ENCODE measurements at regions not wholly inside any gene's neighbourhood (a gene's known extent, or its start where the extent isn't known, plus 50 kb on each side); places are given as distances from the start of the nearest gene placed in this dataset.

DNA sequence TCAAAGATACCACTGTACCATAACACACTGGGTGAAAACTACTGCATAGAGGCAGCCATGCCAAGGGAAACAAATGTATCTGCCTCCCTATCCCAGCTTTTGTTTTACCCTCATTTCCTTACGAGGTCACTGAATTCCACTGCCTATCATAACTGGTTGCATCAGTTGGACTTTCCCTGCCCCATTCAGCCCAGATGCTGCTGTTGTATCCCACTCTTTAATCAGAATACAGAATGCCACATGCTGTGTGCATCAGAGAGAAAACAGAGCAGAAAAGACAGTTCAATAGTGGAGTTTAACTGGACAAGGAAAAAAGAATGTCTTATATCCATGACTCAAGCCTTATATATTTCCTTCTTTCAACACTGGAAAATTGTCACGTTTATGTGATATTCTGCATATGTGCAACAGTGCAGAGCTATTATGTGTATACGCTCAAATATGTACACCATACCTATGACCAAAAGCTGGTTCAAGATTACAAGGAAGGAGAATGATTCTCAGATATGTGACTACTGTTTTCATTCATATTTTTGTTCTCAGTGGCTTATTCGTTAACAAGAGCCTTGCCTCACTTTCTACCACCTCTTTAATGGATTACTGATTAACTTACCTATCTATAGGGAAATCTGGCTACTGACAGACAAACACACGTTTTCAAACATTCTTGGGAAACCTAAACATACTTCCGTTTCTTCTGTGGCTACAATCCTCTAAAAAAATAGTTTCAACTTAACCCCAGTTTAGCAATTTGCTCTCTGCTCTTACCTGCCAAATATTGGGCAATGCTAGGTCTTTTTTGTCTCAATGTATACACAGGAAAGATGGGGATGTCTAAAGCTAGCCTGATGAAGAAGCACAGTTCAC, 378.9 kb downstream of the SMARCA1 start:
- 50% methylated on average over 6 of the region's 6 CpGs for WGBS
- H3K4me3 ChIP-seq (ENCODE audit: low read depth, low read length) = no peak overlapping the region
- no peak overlapping the region for H3K27ac ChIP-seq (ENCODE audit: low read depth)
- no peaks in the 10 kb centered on the region for H3K36me3 ChIP-seq (ENCODE audit: insufficient read depth)
- no peaks in the 10 kb centered on the region for H3K4me1 ChIP-seq (ENCODE audit: insufficient read depth)
- no peak for DNase-seq (ENCODE audit: extremely low spot score)

- DNase-seq (ENCODE audit: extremely low spot score) = peak; percentile 7
- Histone ChIP-seq H3K27ac (ENCODE audit: low read depth) (no peak overlapping the region), H3K36me3 (ENCODE audit: insufficient read depth) (no peaks in the 10 kb centered on the region), H3K4me3 (ENCODE audit: low read depth, low read length) (no peak overlapping the region), H3K4me1 (ENCODE audit: insufficient read depth) (no peaks in the 10 kb centered on the region)
These were observed 383.3 kb downstream of the SMARCA1 start for GRCh38 chrX:129139837-129140598.

GRCh38 chrX:129125122-129125914, 398.0 kb downstream of the SMARCA1 start:
- Histone ChIP-seq H3K36me3 (ENCODE audit: insufficient read depth) (no peaks in the 10 kb centered on the region), H3K4me1 (ENCODE audit: insufficient read depth) (no peaks in the 10 kb centered on the region), H3K27ac (ENCODE audit: low read depth) (no peak overlapping the region), H3K4me3 (ENCODE audit: low read depth, low read length) (no peak overlapping the region)
- WGBS = 76% methylated on average over 6 of the region's 6 CpGs
- DNase-seq (ENCODE audit: extremely low spot score) = no peak

DNA sequence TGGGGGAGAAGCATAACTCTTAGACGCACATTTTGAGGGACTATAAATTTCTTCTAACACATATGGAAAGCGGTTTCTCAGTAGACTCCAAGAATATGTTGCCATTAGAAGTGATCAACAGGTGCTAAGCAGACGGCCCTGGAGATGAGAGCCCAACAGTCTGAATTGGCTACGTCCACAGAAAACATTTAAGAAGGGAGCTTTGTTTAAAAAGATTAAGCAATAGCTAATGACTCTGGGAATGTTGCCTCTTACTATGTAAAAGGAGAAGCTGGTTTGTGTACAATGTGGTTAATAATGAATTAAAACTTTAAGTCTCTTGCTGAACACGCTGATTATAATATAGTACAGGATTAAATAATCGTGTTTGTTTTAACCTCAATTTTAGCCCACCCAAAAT, 399.5 kb downstream of the SMARCA1 start:
- WGBS = 66% methylated on average over 6 of the region's 6 CpGs
- Histone ChIP-seq H3K27ac (ENCODE audit: low read depth) (no peak overlapping the region), H3K36me3 (ENCODE audit: insufficient read depth) (no peaks in the 10 kb centered on the region), H3K4me3 (ENCODE audit: low read depth, low read length) (no peak overlapping the region), H3K4me1 (ENCODE audit: insufficient read depth) (no peaks in the 10 kb centered on the region)
- DNase-seq (ENCODE audit: extremely low spot score) = no peak

GRCh38 chrX:129116676-129117470, 406.4 kb downstream of the SMARCA1 start:
- no peaks in the 10 kb centered on the region for H3K36me3 ChIP-seq (ENCODE audit: insufficient read depth)
- no peak overlapping the region for H3K27ac ChIP-seq (ENCODE audit: low read depth)
- H3K4me3 ChIP-seq (ENCODE audit: low read depth, low read length) = no peak overlapping the region
- no peaks in the 10 kb centered on the region for H3K4me1 ChIP-seq (ENCODE audit: insufficient read depth)
- WGBS = 81% methylated on average over 8 of the region's 8 CpGs
- DNase-seq (ENCODE audit: extremely low spot score) = no peak

GRCh38 chrX:129115935-129116334, 407.4 kb downstream of the SMARCA1 start:
- WGBS = 100% methylated on average over 1 of the region's 1 CpG

DNA sequence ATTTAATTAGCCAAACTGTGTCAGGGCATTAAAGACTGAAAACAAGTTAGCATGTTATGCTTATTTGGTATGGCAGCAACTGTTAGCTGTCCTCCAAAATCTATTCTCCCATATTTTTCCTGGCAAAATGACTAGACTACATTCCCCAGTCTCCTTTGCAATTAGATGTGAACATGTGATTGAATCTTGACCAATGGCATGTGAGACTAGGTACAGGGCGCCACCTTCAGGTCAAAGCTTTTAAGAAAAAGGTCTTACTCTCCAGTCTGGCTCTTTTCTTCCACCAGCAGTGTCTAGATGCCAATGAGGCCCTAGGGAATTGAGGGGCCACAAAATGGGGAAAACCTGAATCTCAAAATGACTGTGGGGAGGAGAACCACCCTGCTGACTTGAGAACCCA, 408.2 kb downstream of the SMARCA1 start:
- no peaks in the 10 kb centered on the region for H3K36me3 ChIP-seq (ENCODE audit: insufficient read depth)
- no peaks in the 10 kb centered on the region for H3K4me1 ChIP-seq (ENCODE audit: insufficient read depth)
- 73% methylated on average over 1 of the region's 1 CpG for WGBS
- no peak overlapping the region for H3K27ac ChIP-seq (ENCODE audit: low read depth)
- no peak overlapping the region for H3K4me3 ChIP-seq (ENCODE audit: low read depth, low read length)
- no peak for DNase-seq (ENCODE audit: extremely low spot score)

More at GRCh38 chrX:129115935-129116334, 407.4 kb downstream of the SMARCA1 start:
- no peak overlapping the region for H3K4me3 ChIP-seq (ENCODE audit: low read depth, low read length)
- no peaks in the 10 kb centered on the region for H3K36me3 ChIP-seq (ENCODE audit: insufficient read depth)
- no peaks in the 10 kb centered on the region for H3K4me1 ChIP-seq (ENCODE audit: insufficient read depth)
- no peak for DNase-seq (ENCODE audit: extremely low spot score)
- no peak overlapping the region for H3K27ac ChIP-seq (ENCODE audit: low read depth)

DNA sequence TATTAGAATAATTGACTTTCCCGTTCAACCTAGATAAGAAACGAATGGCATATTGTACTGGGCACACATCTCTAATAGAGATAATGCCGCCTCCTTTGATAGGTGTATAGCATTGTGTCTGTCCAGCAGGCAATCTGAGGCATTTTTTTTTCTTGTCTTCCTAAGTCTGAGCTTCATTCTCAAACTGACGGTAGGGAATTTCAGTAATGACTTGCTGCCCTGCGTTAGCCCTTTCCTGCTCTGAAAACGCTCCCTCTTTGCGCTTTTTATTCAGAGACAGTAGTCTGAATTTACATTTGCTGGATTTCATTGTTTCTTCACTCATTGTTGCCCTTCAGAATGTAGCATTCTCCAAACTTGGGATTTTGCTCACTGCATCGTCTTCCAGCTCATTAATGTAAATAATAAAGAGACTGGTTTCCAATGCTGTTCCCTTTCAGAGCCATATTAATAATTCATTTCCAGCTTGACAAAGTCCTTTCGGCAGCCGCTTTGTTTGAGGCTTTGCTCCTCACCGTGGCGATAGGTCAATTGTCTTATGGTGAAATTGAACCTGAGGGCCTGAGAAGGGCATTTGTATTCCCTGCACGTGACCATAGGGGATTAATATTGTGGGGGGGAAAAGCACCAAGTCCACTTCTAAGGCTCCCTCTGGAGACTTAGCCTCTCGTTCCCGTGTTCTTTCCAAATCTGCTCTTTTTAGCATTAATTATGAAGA, 412.1 kb downstream of the SMARCA1 start:
- Histone ChIP-seq H3K36me3 (ENCODE audit: insufficient read depth) (no peaks in the 10 kb centered on the region), H3K4me1 (ENCODE audit: insufficient read depth) (no peaks in the 10 kb centered on the region)
- 84% methylated on average over 15 of the region's 15 CpGs for WGBS

DNA sequence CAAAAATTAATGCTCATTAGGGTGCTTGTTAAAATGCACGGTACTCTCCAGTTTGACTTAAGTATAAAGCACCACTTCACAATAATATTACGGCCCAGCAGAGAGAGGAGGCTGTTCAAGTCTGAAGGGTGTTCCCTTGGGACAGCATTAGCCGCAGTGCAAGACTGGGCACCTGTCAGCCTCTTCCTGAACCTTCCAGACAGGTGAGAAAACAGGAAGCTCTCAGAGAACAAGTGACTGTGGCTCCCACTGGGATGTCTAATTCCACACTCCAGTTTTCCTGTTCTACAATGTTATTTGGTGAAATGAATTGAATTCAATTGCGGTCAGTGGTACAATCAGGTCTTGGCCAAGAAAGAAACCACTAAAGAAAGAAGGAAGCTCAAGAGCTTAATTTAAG, 414.4 kb downstream of the SMARCA1 start:
- Histone ChIP-seq H3K27ac (ENCODE audit: low read depth) (no peak overlapping the region), H3K36me3 (ENCODE audit: insufficient read depth) (no peaks in the 10 kb centered on the region), H3K4me1 (ENCODE audit: insufficient read depth) (no peaks in the 10 kb centered on the region), H3K4me3 (ENCODE audit: low read depth, low read length) (no peak overlapping the region)
- 73% methylated on average over 4 of the region's 4 CpGs for WGBS
- no peak for DNase-seq (ENCODE audit: extremely low spot score)

More for the DNA sequence above, 412.1 kb downstream of the SMARCA1 start:
- Histone ChIP-seq H3K4me3 (ENCODE audit: low read depth, low read length) (no peak overlapping the region), H3K27ac (ENCODE audit: low read depth) (no peak overlapping the region)
- DNase-seq (ENCODE audit: extremely low spot score) = no peak

- no peak overlapping the region for H3K4me3 ChIP-seq (ENCODE audit: low read depth, low read length)
- DNase-seq (ENCODE audit: extremely low spot score) = no peak
- H3K36me3 ChIP-seq (ENCODE audit: insufficient read depth) = no peaks in the 10 kb centered on the region
- WGBS = 96% methylated on average over 3 of the region's 3 CpGs
- H3K4me1 ChIP-seq (ENCODE audit: insufficient read depth) = no peaks in the 10 kb centered on the region
- H3K27ac ChIP-seq (ENCODE audit: low read depth) = no peak overlapping the region
These were observed 424.1 kb downstream of the SMARCA1 start for GRCh38 chrX:129099207-129099606.

GRCh38 chrX:129097668-129098067, 425.6 kb downstream of the SMARCA1 start:
- H3K4me3 ChIP-seq (ENCODE audit: low read depth, low read length) = no peak overlapping the region
- no peaks in the 10 kb centered on the region for H3K36me3 ChIP-seq (ENCODE audit: insufficient read depth)
- no peaks in the 10 kb centered on the region for H3K4me1 ChIP-seq (ENCODE audit: insufficient read depth)
- H3K27ac ChIP-seq (ENCODE audit: low read depth) = no peak overlapping the region
- no peak for DNase-seq (ENCODE audit: extremely low spot score)

GRCh38 chrX:129093706-129094105, 429.6 kb downstream of the SMARCA1 start:
- WGBS = 84% methylated on average over 2 of the region's 2 CpGs

More at GRCh38 chrX:129093706-129094105, 429.6 kb downstream of the SMARCA1 start:
- H3K27ac ChIP-seq (ENCODE audit: low read depth) = no peak overlapping the region
- no peak overlapping the region for H3K4me3 ChIP-seq (ENCODE audit: low read depth, low read length)
- H3K36me3 ChIP-seq (ENCODE audit: insufficient read depth) = no peaks in the 10 kb centered on the region
- no peak for DNase-seq (ENCODE audit: extremely low spot score)
- H3K4me1 ChIP-seq (ENCODE audit: insufficient read depth) = no peaks in the 10 kb centered on the region
